ENCODE measurements at regions not wholly inside any gene's neighbourhood (a gene's known extent, or its start where the extent isn't known, plus 50 kb on each side); places are given as distances from the start of the nearest gene placed in this dataset.
A peak's percentile ranks its signal among the peaks of the same experiment; 100 is the strongest.
"Not testable (repeated sequence)": the region's sequence is repeated elsewhere in the genome, so short reads cannot be mapped to it uniquely, and the experiment has no call there.

- DNase-seq (ENCODE audit: low spot score), result not testable (repeated sequence)
Measured at GRCh38 chr18:64725657-64726056, 576.8 kb upstream of the LINC00305 start.

GRCh38 chr18:64720781-64721464 is 572.0 kb upstream of the LINC00305 start:
- peak; percentile 35 for DNase-seq (ENCODE audit: low spot score)

GRCh38 chr18:64718808-64719207 is 569.9 kb upstream of the LINC00305 start:
- peak; percentile 28 for DNase-seq (ENCODE audit: low spot score)

GRCh38 chr18:64717026-64717425 is 568.1 kb upstream of the LINC00305 start:
- no peak for DNase-seq (ENCODE audit: low spot score)

- no peak for DNase-seq (ENCODE audit: low spot score)
Measured at GRCh38 chr18:64714086-64714485, 565.2 kb upstream of the LINC00305 start.

GRCh38 chr18:64713284-64713683 is 564.4 kb upstream of the LINC00305 start:
- no peak for DNase-seq (ENCODE audit: low spot score)

GRCh38 chr18:64712035-64712434 is 563.1 kb upstream of the LINC00305 start:
- DNase-seq (ENCODE audit: low spot score), result no peak

- no peak for DNase-seq (ENCODE audit: low spot score)
Measured at GRCh38 chr18:64710105-64710861, 561.4 kb upstream of the LINC00305 start.

- no peak for DNase-seq (ENCODE audit: low spot score)
Measured at GRCh38 chr18:64707052-64707451, 558.2 kb upstream of the LINC00305 start.

- peak; percentile 64 for DNase-seq (ENCODE audit: low spot score)
Measured at GRCh38 chr18:64699081-64699480, 550.2 kb upstream of the LINC00305 start.

- no peak for DNase-seq (ENCODE audit: low spot score)
Measured at GRCh38 chr18:64695851-64696553, 547.1 kb upstream of the LINC00305 start.

- DNase-seq (ENCODE audit: low spot score), result peak; percentile 26
Measured at GRCh38 chr18:64693766-64694165, 544.9 kb upstream of the LINC00305 start.

GRCh38 chr18:64692826-64693225 is 543.9 kb upstream of the LINC00305 start:
- peak; percentile 87 for DNase-seq (ENCODE audit: low spot score)

GRCh38 chr18:64679121-64679520 is 530.2 kb upstream of the LINC00305 start:
- DNase-seq (ENCODE audit: low spot score), result no peak

GRCh38 chr18:64678048-64678447 is 529.2 kb upstream of the LINC00305 start:
- no peak for DNase-seq (ENCODE audit: low spot score)

GRCh38 chr18:64674694-64675093 is 525.8 kb upstream of the LINC00305 start:
- DNase-seq (ENCODE audit: low spot score), result no peak

- DNase-seq (ENCODE audit: low spot score), result not testable (repeated sequence)
Measured at GRCh38 chr18:64671293-64671692, 522.4 kb upstream of the LINC00305 start.

GRCh38 chr18:64668461-64668962 is 519.6 kb upstream of the LINC00305 start:
- no peak for DNase-seq (ENCODE audit: low spot score)

- no peak for DNase-seq (ENCODE audit: low spot score)
Measured at GRCh38 chr18:64663086-64663485, 514.2 kb upstream of the LINC00305 start.

GRCh38 chr18:64659196-64659595 is 510.3 kb upstream of the LINC00305 start:
- DNase-seq (ENCODE audit: low spot score), result no peak

- DNase-seq (ENCODE audit: low spot score), result no peak
Measured at GRCh38 chr18:64653068-64653467, 504.2 kb upstream of the LINC00305 start.

- no peak for DNase-seq (ENCODE audit: low spot score)
Measured at GRCh38 chr18:64650068-64650467, 501.2 kb upstream of the LINC00305 start.
